ENCODE measurements at regions not wholly inside any gene's neighbourhood (a gene's known extent, or its start where the extent isn't known, plus 50 kb on each side); places are given as distances from the start of the nearest gene placed in this dataset.

GRCh38 chr18:64809801-64810200 is 660.9 kb upstream of the LINC00305 start:
- Histone ChIP-seq H3K27me3 (ENCODE audit: insufficient read depth, insufficient read length) (no peaks in the 10 kb centered on the region), H3K4me3 (ENCODE audit: insufficient read length, low read depth) (no peak overlapping the region), H3K9ac (ENCODE audit: insufficient read length, low read depth) (no peak overlapping the region), H3K36me3 (ENCODE audit: insufficient read depth, insufficient read length, low read length) (no peaks in the 10 kb centered on the region), H3K9me3 (ENCODE audit: insufficient read depth, low read length) (no peaks in the 10 kb centered on the region), H3K4me1 (ENCODE audit: insufficient read depth, insufficient read length) (no peaks in the 10 kb centered on the region)
- DNase-seq (ENCODE audit: low read depth, low spot score), result no peak
- no peak for TF ChIP-seq ZNF274 (IDR thresholded peaks at IDR 0.05; ENCODE audit: low read depth, low read length)
- TF ChIP-seq SUZ12 (IDR thresholded peaks at IDR 0.05; ENCODE audit: extremely low read depth, insufficient read depth, insufficient read length), result no peak
- no peak for TF ChIP-seq YY1 (IDR thresholded peaks at IDR 0.05; ENCODE audit: insufficient read depth, insufficient read length)

GRCh38 chr18:64807560-64807959 is 658.7 kb upstream of the LINC00305 start:
- TF ChIP-seq YY1 (IDR thresholded peaks at IDR 0.05; ENCODE audit: insufficient read depth, insufficient read length) (no peak), ZNF274 (IDR thresholded peaks at IDR 0.05; ENCODE audit: low read depth, low read length) (no peak), SUZ12 (IDR thresholded peaks at IDR 0.05; ENCODE audit: extremely low read depth, insufficient read depth, insufficient read length) (no peak)
- no peaks in the 10 kb centered on the region for H3K27me3 ChIP-seq (ENCODE audit: insufficient read depth, insufficient read length)
- no peak overlapping the region for H3K9ac ChIP-seq (ENCODE audit: insufficient read length, low read depth)
- H3K4me3 ChIP-seq (ENCODE audit: insufficient read length, low read depth), result no peak overlapping the region
- H3K9me3 ChIP-seq (ENCODE audit: insufficient read depth, low read length), result no peaks in the 10 kb centered on the region
- no peaks in the 10 kb centered on the region for H3K36me3 ChIP-seq (ENCODE audit: insufficient read depth, insufficient read length, low read length)
- DNase-seq (ENCODE audit: low read depth, low spot score), result no peak
- no peaks in the 10 kb centered on the region for H3K4me1 ChIP-seq (ENCODE audit: insufficient read depth, insufficient read length)

GRCh38 chr18:64806691-64807090 is 657.8 kb upstream of the LINC00305 start:
- no peak overlapping the region for H3K4me3 ChIP-seq (ENCODE audit: insufficient read length, low read depth)
- no peaks in the 10 kb centered on the region for H3K36me3 ChIP-seq (ENCODE audit: insufficient read depth, insufficient read length, low read length)
- no peaks in the 10 kb centered on the region for H3K27me3 ChIP-seq (ENCODE audit: insufficient read depth, insufficient read length)
- H3K4me1 ChIP-seq (ENCODE audit: insufficient read depth, insufficient read length), result no peaks in the 10 kb centered on the region
- no peak for DNase-seq (ENCODE audit: low read depth, low spot score)
- H3K9me3 ChIP-seq (ENCODE audit: insufficient read depth, low read length), result no peaks in the 10 kb centered on the region
- TF ChIP-seq ZNF274 (IDR thresholded peaks at IDR 0.05; ENCODE audit: low read depth, low read length), result no peak
- no peak for TF ChIP-seq SUZ12 (IDR thresholded peaks at IDR 0.05; ENCODE audit: extremely low read depth, insufficient read depth, insufficient read length)
- TF ChIP-seq YY1 (IDR thresholded peaks at IDR 0.05; ENCODE audit: insufficient read depth, insufficient read length), result no peak
- H3K9ac ChIP-seq (ENCODE audit: insufficient read length, low read depth), result no peak overlapping the region

GRCh38 chr18:64806232-64806631 is 657.3 kb upstream of the LINC00305 start:
- TF ChIP-seq YY1 (IDR thresholded peaks at IDR 0.05; ENCODE audit: insufficient read depth, insufficient read length), result no peak
- TF ChIP-seq ZNF274 (IDR thresholded peaks at IDR 0.05; ENCODE audit: low read depth, low read length), result no peak
- no peak for TF ChIP-seq SUZ12 (IDR thresholded peaks at IDR 0.05; ENCODE audit: extremely low read depth, insufficient read depth, insufficient read length)
- no peak for DNase-seq (ENCODE audit: low read depth, low spot score)
- H3K9me3 ChIP-seq (ENCODE audit: insufficient read depth, low read length), result no peaks in the 10 kb centered on the region

GRCh38 chr18:64803471-64803870 is 654.6 kb upstream of the LINC00305 start:
- Histone ChIP-seq H3K9ac (ENCODE audit: insufficient read length, low read depth) (no peak overlapping the region), H3K9me3 (ENCODE audit: insufficient read depth, low read length) (no peaks in the 10 kb centered on the region), H3K36me3 (ENCODE audit: insufficient read depth, insufficient read length, low read length) (no peaks in the 10 kb centered on the region), H3K4me1 (ENCODE audit: insufficient read depth, insufficient read length) (no peaks in the 10 kb centered on the region), H3K4me3 (ENCODE audit: insufficient read length, low read depth) (no peak overlapping the region), H3K27me3 (ENCODE audit: insufficient read depth, insufficient read length) (no peaks in the 10 kb centered on the region)
- no peak for DNase-seq (ENCODE audit: low read depth, low spot score)
- no peak for TF ChIP-seq ZNF274 (IDR thresholded peaks at IDR 0.05; ENCODE audit: low read depth, low read length)
- no peak for TF ChIP-seq SUZ12 (IDR thresholded peaks at IDR 0.05; ENCODE audit: extremely low read depth, insufficient read depth, insufficient read length)
- no peak for TF ChIP-seq YY1 (IDR thresholded peaks at IDR 0.05; ENCODE audit: insufficient read depth, insufficient read length)

More at GRCh38 chr18:64806232-64806631, 657.3 kb upstream of the LINC00305 start:
- no peaks in the 10 kb centered on the region for H3K4me1 ChIP-seq (ENCODE audit: insufficient read depth, insufficient read length)
- H3K36me3 ChIP-seq (ENCODE audit: insufficient read depth, insufficient read length, low read length), result no peaks in the 10 kb centered on the region
- no peaks in the 10 kb centered on the region for H3K27me3 ChIP-seq (ENCODE audit: insufficient read depth, insufficient read length)
- no peak overlapping the region for H3K4me3 ChIP-seq (ENCODE audit: insufficient read length, low read depth)
- no peak overlapping the region for H3K9ac ChIP-seq (ENCODE audit: insufficient read length, low read depth)

- no peak for DNase-seq (ENCODE audit: low read depth, low spot score)
- H3K9ac ChIP-seq (ENCODE audit: insufficient read length, low read depth), result no peak overlapping the region
- no peaks in the 10 kb centered on the region for H3K9me3 ChIP-seq (ENCODE audit: insufficient read depth, low read length)
- no peaks in the 10 kb centered on the region for H3K36me3 ChIP-seq (ENCODE audit: insufficient read depth, insufficient read length, low read length)
- no peak overlapping the region for H3K4me3 ChIP-seq (ENCODE audit: insufficient read length, low read depth)
- H3K27me3 ChIP-seq (ENCODE audit: insufficient read depth, insufficient read length), result no peaks in the 10 kb centered on the region
- H3K4me1 ChIP-seq (ENCODE audit: insufficient read depth, insufficient read length), result no peaks in the 10 kb centered on the region
- TF ChIP-seq YY1 (IDR thresholded peaks at IDR 0.05; ENCODE audit: insufficient read depth, insufficient read length), result no peak
- no peak for TF ChIP-seq SUZ12 (IDR thresholded peaks at IDR 0.05; ENCODE audit: extremely low read depth, insufficient read depth, insufficient read length)
- TF ChIP-seq ZNF274 (IDR thresholded peaks at IDR 0.05; ENCODE audit: low read depth, low read length), result no peak
Observed at GRCh38 chr18:64800151-64800550, 651.3 kb upstream of the LINC00305 start.

- H3K27me3 ChIP-seq (ENCODE audit: insufficient read depth, insufficient read length), result no peaks in the 10 kb centered on the region
- H3K9ac ChIP-seq (ENCODE audit: insufficient read length, low read depth), result no peak overlapping the region
- H3K4me1 ChIP-seq (ENCODE audit: insufficient read depth, insufficient read length), result no peaks in the 10 kb centered on the region
- TF ChIP-seq SUZ12 (IDR thresholded peaks at IDR 0.05; ENCODE audit: extremely low read depth, insufficient read depth, insufficient read length) (no peak), YY1 (IDR thresholded peaks at IDR 0.05; ENCODE audit: insufficient read depth, insufficient read length) (no peak), ZNF274 (IDR thresholded peaks at IDR 0.05; ENCODE audit: low read depth, low read length) (no peak)
- no peak for DNase-seq (ENCODE audit: low read depth, low spot score)
- H3K9me3 ChIP-seq (ENCODE audit: insufficient read depth, low read length), result no peaks in the 10 kb centered on the region
- H3K36me3 ChIP-seq (ENCODE audit: insufficient read depth, insufficient read length, low read length), result no peaks in the 10 kb centered on the region
- no peak overlapping the region for H3K4me3 ChIP-seq (ENCODE audit: insufficient read length, low read depth)
Observed at GRCh38 chr18:64799376-64799775, 650.5 kb upstream of the LINC00305 start.
